Stimulated activated CD8-positive, alpha-beta memory T cell treated with anti-CD3 and anti-CD28 coated beads, Interleukin-12 subunit alpha, Interleukin-12 subunit beta, amount 100 ng/mL, for 24 hours (primary cell): ENCODE measurements at regions not wholly inside any gene's neighbourhood (a gene's known extent, or its start where the extent isn't known, plus 50 kb on each side); places are given as distances from the start of the nearest gene placed in this dataset.
"Not testable (repeated sequence)": the region's sequence is repeated elsewhere in the genome, so short reads cannot be mapped to it uniquely, and the experiment has no call there.

Experiments
- DNase-seq: peaks from one replicate; pipeline ENCODE4 v3.0.0-alpha.2; 2020; ENCODE audit errors: extremely low read depth

DNA sequence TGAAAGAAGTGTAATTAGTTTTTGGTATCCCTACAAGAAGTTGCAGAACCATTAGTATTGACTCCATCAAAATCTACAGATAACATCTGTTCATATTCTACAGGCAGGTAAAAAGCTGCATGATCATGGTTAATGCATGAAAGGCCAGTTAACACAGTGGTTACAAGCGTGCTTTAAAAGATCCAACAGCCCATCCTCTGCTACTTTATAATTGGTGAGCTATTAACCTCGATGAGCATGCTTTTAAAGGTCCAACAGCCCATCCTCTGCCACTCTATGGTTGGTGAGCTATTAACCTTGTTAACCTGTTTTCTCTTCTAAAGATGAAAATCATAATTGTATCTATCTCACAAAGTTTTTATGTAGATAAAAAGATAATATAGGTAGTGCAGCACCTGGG, 289.3 kb downstream of the DUSP6 start:
- no peak for DNase-seq

- no peak for DNase-seq
Measured at GRCh38 chr12:89059721-89060541, 292.4 kb downstream of the DUSP6 start.

DNA sequence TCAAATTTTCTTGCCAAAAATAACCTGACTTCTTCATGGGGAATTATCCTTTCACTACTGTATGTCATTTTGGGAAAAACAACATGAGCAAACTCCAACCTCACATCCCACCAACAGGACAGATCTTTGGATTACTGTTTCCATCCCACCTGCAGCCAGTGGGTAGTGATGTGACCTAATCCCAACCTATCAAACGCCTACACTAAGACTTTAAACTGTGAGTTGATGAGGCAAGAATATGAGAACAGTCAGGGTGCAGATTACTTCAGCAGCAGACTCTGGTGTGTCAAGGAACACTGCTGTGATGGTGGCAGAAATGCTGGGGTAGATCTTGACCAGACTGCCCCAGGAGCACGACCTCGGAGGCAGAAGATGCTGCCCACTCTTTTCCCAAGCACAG, 293.2 kb downstream of the DUSP6 start:
- DNase-seq, result no peak

GRCh38 chr12:89058402-89058801, 293.9 kb downstream of the DUSP6 start:
- no peak for DNase-seq

DNA sequence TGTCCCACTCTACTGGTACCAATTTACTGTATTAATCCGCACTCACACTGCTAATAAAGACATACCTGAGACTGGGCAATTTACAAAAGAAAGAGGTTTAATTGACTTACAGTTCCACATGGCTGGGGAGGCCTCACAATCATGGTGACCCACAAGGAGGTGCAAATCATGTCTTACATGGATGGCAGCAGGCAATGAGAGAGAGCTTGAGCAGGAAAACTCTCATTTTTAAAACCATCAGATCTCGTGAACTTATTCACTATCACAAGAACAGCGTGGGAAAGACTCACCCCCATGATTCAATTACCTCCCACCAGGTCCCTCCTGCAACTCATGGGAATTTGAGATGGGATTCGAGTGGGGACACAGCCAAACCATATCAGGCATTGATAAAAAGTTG, 298.5 kb downstream of the DUSP6 start:
- DNase-seq, result not testable (repeated sequence)

DNA sequence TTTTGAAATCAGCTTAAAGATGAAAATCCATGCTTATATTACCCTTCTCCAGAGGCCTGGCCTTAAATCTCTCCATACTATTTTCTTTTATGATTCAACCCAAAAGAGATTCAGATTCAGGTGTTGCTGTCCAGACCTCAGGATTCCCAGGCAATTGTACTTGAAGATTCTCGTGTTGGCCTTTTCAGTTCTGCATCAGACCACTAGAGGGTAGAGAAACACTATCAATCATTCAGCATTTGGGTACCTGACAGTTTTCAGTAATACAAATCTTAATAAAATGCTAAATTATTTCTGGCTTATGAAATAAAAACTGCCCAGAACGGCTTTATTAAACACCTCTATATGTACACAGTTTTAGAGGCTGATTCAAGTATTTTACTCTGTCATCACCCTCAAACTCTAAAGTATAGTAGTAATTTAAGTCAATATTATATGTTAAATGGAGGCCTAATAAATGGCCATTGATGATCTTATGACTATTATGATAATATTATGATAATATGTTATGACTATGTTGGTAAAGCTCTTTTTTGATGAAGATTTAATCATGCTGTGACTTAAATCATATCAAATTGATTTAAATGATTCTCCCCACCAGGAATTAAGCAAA, 301.1 kb downstream of the DUSP6 start:
- DNase-seq, result no peak

- DNase-seq, result no peak
Measured at GRCh38 chr12:89047856-89048418, 304.4 kb downstream of the DUSP6 start.

GRCh38 chr12:89041078-89041477, 311.2 kb downstream of the DUSP6 start:
- no peak for DNase-seq

- DNase-seq, result peak; percentile 59
Measured at GRCh38 chr12:89040146-89040964, 311.9 kb downstream of the DUSP6 start.

GRCh38 chr12:89038831-89039512, 313.3 kb downstream of the DUSP6 start:
- DNase-seq, result no peak

GRCh38 chr12:89033062-89033461, 319.2 kb downstream of the DUSP6 start:
- DNase-seq, result no peak

DNA sequence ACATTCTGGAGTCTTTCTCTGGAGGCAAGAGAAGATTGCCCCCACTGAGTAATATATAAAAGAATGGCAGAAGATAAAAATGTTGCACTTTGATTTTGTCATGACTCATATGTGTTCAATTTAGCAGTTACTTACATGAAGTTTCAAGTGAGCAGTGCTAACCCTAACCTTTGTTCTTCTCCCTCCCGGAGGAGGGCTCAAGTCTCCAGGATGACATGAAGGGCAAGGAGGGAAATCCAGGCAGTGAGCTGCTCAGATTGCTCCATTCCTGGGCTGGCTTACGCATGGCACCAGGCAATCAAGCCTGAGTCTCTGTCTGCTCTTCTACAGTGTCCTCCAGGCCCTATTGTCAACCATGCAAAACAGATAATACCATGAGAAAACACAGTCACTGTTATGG, 322.3 kb downstream of the DUSP6 start:
- DNase-seq, result no peak

DNA sequence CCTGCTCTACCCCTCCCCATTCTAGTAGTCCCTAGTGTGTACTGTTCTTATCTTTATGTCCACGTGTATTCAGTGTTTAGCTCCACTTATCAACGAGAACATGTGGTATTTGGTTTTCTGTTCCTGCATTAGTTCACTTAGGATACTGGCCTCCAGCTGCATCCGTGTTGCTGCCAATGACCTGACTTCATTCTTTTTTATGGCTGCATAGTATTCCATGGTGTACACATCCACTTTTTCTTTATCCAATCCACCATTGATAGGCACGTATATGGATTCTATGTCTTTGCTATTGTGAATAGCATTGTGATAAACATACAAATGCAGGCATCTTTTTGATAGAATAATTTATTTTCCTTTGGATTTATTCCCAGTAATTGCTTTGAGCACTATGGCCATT, 327.7 kb downstream of the DUSP6 start:
- DNase-seq, result no peak

GRCh38 chr12:89023936-89024335, 328.4 kb downstream of the DUSP6 start:
- DNase-seq, result no peak

- DNase-seq, result no peak
Measured at GRCh38 chr12:89020689-89021088, 331.6 kb downstream of the DUSP6 start.

GRCh38 chr12:89020121-89020480, 332.2 kb downstream of the DUSP6 start:
- no peak for DNase-seq

DNA sequence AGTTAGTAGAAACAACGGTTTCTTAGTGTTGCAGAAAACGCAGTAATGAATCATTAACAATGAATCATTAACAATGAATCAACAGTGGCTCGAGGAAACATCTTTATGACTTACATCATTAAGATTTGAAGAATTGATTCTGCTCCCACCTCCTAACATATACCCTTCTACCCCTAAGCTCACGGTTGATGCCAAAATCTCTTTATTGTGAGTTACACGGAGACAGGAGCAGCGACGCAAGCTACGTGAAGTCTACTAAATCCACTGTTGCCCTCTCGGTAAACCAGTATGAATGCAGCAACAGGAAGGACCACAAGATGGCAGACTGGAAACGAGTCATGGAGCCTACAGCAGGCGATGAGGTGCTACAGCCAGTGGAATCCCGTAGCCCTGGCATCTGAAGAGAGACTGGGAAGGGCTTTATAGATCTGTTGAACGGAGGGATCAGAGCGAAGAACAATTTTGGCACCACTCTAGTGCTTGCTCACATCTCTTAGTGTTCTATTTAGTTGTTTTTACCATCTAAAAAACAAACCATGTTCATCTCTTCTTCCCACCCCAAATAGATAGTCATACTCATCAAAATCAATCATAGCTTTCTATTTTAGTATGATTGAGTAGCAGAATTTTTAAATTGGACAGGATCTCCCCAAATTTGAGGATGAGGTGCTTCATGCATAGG, 332.7 kb downstream of the DUSP6 start:
- DNase-seq, result peak; percentile 34

GRCh38 chr12:89016970-89017778, 335.1 kb downstream of the DUSP6 start:
- no peak for DNase-seq

GRCh38 chr12:89015419-89015818, 336.9 kb downstream of the DUSP6 start:
- DNase-seq, result no peak

DNA sequence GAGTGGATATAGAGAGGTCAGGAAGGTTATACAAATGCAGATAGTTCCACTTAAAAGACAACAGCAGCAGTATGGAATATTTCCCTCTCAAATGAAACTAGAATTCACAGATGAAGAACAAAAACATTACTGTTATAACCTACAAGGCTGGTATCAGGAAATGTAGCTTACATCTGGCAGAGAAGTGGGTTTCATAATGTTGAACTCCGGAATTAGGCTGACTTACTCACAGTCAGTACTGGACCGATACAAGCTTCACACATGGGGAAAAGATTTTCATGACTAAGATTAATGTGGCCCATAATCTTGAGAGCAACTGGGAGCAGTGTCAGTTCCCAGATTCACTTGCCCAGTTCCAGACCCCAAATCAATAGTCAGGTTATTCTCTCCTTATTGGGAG, 353.9 kb downstream of the DUSP6 start:
- no peak for DNase-seq
